ENCODE measurements at regions not wholly inside any gene's neighbourhood (a gene's known extent, or its start where the extent isn't known, plus 50 kb on each side); places are given as distances from the start of the nearest gene placed in this dataset.

DNA sequence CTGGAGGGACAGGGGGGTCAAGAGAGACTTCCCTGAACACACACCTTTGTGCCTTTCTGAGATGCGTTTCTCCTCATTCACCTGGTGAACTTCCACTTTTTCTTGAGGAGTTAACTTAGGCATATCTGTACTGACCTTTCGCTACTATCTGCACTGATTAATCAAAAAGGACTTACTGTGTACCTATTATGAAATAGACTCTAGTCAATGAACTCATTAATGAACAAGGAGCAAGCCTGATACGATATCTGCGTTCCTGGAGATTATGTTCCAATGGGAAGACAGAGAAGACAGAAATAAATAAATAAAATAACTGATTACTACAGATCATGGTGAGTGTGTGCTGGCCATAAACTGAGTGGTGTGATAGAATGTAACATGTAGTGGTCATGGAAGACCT lies 157.2 kb upstream of the TBL1XR1 start (continued):
- TF ChIP-seq, protein P1, sequence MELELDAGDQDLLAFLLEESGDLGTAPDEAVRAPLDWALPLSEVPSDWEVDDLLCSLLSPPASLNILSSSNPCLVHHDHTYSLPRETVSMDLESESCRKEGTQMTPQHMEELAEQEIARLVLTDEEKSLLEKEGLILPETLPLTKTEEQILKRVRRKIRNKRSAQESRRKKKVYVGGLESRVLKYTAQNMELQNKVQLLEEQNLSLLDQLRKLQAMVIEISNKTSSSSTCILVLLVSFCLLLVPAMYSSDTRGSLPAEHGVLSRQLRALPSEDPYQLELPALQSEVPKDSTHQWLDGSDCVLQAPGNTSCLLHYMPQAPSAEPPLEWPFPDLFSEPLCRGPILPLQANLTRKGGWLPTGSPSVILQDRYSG (CRISPR knock-in tag; IDR thresholded peaks at IDR 0.05), result no peak
- TF ChIP-seq CBX5 (CRISPR knock-in tag; IDR thresholded peaks at IDR 0.05; ENCODE audit: borderline replicate concordance) (no peak), FOXC1 (CRISPR knock-in tag; IDR thresholded peaks at IDR 0.05; ENCODE audit: borderline replicate concordance) (no peak), CSRNP1 (CRISPR knock-in tag; IDR thresholded peaks at IDR 0.05) (no peak)

GRCh38 chr3:177356113-177356512 lies 158.8 kb upstream of the TBL1XR1 start:
- BruUV-seq (replicated peaks), result no TSS peak
- DNase-seq (ENCODE audit: low spot score) (no peak), ATAC-seq (no peak), FAIRE-seq (no peak)
- H3K9ac ChIP-seq (ENCODE audit: insufficient read depth, low read depth, low read length), result no peak overlapping the region
- ChIA-PET CTCF (ENCODE audit: low intra/inter-chr PET ratio, low total read pairs) (no interaction called here), POLR2A (no interaction called here)
- H3K9me3 ChIP-seq (ENCODE audit: low read length), result no peaks in the 10 kb centered on the region
- peaks cover 64% of the 10 kb centered on the region for H3K4me1 ChIP-seq (ENCODE audit: insufficient read depth, low read length)
- 89% methylated on average over 3 of the region's 3 CpGs for WGBS (ENCODE audit: low lambda C conversion rate)
- H3K27ac ChIP-seq (ENCODE audit: extremely low read length, insufficient read depth, low read length), result no peak overlapping the region
- H3K4me2 ChIP-seq (ENCODE audit: low read depth, low read length), result no peak overlapping the region
- H3K36me3 ChIP-seq (replicated peaks in 1 of 2; ENCODE audit: control insufficient read depth in 1 of 2, insufficient read depth in 2 of 2, low read length in 2 of 2), result no peaks in the 10 kb centered on the region
- H2AFZ ChIP-seq (ENCODE audit: low read length), result no peak overlapping the region
- in situ Hi-C loops (cut with HindIII; ENCODE audit: extremely low pct_ligation_motif_present, low pct_unique_long_range_greater_than_20kb), result loop anchor here (5.0 kb wide), 1 partner anchor 159 kb away; the partner anchor contains the start of gene TBL1XR1
- intact Hi-C loops (cut with micrococcal nuclease; ENCODE audit: unreplicated experiment), result loop anchor here (5.0 kb wide), 1 partner anchor 466 kb away; no protein-coding TSS in a partner anchor
- no peaks in the 10 kb centered on the region for H3K79me2 ChIP-seq (ENCODE audit: insufficient read depth, low read length)
- TF ChIP-seq ZNF12 (CRISPR knock-in tag; IDR thresholded peaks at IDR 0.05), result peak; percentile 69; the same call in 1 of the 2 replicates
- no peak for TF ChIP-seq ZBTB42 (CRISPR knock-in tag; IDR thresholded peaks at IDR 0.05)
- no peak for TF ChIP-seq SMC3 (IDR thresholded peaks at IDR 0.05; ENCODE audit: low read length)
- H3K4me3 ChIP-seq (replicated peaks in 1 of 3; ENCODE audit: insufficient read depth in 1 of 3, low read depth in 2 of 3, low read length in 3 of 3), result no peak overlapping the region
- no peaks in the 10 kb centered on the region for H3K27me3 ChIP-seq (ENCODE audit: control insufficient read depth in 1 of 2, insufficient read depth in 2 of 2, low read length in 2 of 2)
- H4K20me1 ChIP-seq (ENCODE audit: insufficient read depth, low read length), result no peaks in the 10 kb centered on the region
